K562 (cell line): ENCODE measurements at regions not wholly inside any gene's neighbourhood (a gene's known extent, or its start where the extent isn't known, plus 50 kb on each side); places are given as distances from the start of the nearest gene placed in this dataset.

Source experiments
- ATAC-seq: fragments of 200-7000 bp; cut with Tn5 transposase; 3 replicates; pipeline ENCODE4 v1.9.1; 2020; ENCODE audit warnings: moderate library complexity
- BruUV-seq: library from RNA; stranded (reverse); fragments of 400-500 nt; replicated peaks from 2 replicates; lab custom pipeline; 2021; lab: Mats Ljungman, UMichigan
- CTCF ChIA-PET: fragments of 300-600 bp; formaldehyde crosslinking; extraction: SDS; loops from one replicate; lab custom pipeline; 2021; ENCODE audit warnings: low intra/inter-chr PET ratio; lab: Yijun Ruan, JAX
- POLR2A ChIA-PET: fragments of 300-600, 350-650 bp; sonication (Branson Sonifier 250); formaldehyde crosslinking; extraction: SDS; loops from one replicate; lab custom pipeline; 2021; ENCODE audit warnings: antibody characterized with exemption, inconsistent platforms; lab: Yijun Ruan, JAX
- DNase-seq, 4 experiments: peaks; one replicate each; pipeline versions ENCODE4 v3.0.0 to v3.0.0-alpha.2; 2011 to 2018; ENCODE audit warnings: low spot score in 3 of 4, mixed read lengths in 3 of 4; ENCODE audit errors: extremely low read depth in 1 of 4
- FAIRE-seq: peaks from 2 replicates; lab custom pipeline; 2011; peaks lifted over from hg19 to GRCh38; lab: Jason Lieb, UNC
- H2AFZ ChIP-seq: 2 replicates; pipeline ENCODE4 v1.6.0; 2011; ENCODE audit warnings: low read depth, low read length, control low read depth, inconsistent platforms
- H3K27ac ChIP-seq: fragments of 200-600 bp; 3 replicates; pipeline ENCODE4 v1.8.0; 2011; ENCODE audit warnings: low read depth, mild to moderate bottlenecking, control low read depth, inconsistent platforms, low read length, moderate library complexity, mixed read lengths; ENCODE audit errors: extremely low read depth
- H3K27me3 ChIP-seq, 2 experiments: fragments of 300-600 bp in 1 of 2; 2 replicates in 1 of 2; 3 replicates in 1 of 2; pipeline versions ENCODE4 v1.6.0 to v1.8.0; 2011; ENCODE audit warnings: inconsistent platforms in 2 of 2, low read length in 2 of 2, mild to moderate bottlenecking in 1 of 2, mixed read lengths in 1 of 2, moderate library complexity in 1 of 2; ENCODE audit not compliant: control insufficient read depth in 2 of 2, insufficient read depth in 2 of 2
- H3K36me3 ChIP-seq: fragments of 300-600 bp; 3 replicates; pipeline ENCODE4 v1.8.0; 2011; ENCODE audit warnings: mild to moderate bottlenecking, low read length, inconsistent platforms; ENCODE audit not compliant: control insufficient read depth, insufficient read depth
- H3K4me1 ChIP-seq, 2 experiments: fragments of 200-600 bp in 1 of 2; replicated peaks in 1 of 2; 2 replicates in 1 of 2; 3 replicates in 1 of 2; pipeline versions ENCODE4 v1.5.1 to v1.8.0; 2011; ENCODE audit warnings: inconsistent platforms in 2 of 2, low read length in 2 of 2, mild to moderate bottlenecking in 1 of 2, mixed read lengths in 1 of 2, moderate library complexity in 1 of 2; ENCODE audit not compliant: control insufficient read depth in 2 of 2, insufficient read depth in 2 of 2
- H3K4me2 ChIP-seq: 2 replicates; pipeline ENCODE4 v1.6.1; 2011; ENCODE audit warnings: low read length, control low read depth, inconsistent platforms, mixed read lengths; ENCODE audit not compliant: insufficient read depth
- H3K4me3 ChIP-seq: fragments of 200-600 bp; sonication (generic), shearing (Covaris generic); 2 replicates; pipeline ENCODE4 v1.5.1; 2016; ENCODE audit warnings: control low read depth, inconsistent platforms
- H3K79me2 ChIP-seq: fragments of 200-600 bp; 3 replicates; pipeline ENCODE4 v1.8.0; 2011; ENCODE audit warnings: low read length, inconsistent platforms; ENCODE audit not compliant: control insufficient read depth, insufficient read depth
- H3K9ac ChIP-seq, 2 experiments: 2 replicates each; pipeline versions ENCODE4 v1.6.0 to v1.6.1; 2011; ENCODE audit warnings: low read depth in 2 of 2, low read length in 2 of 2, control low read depth in 1 of 2, inconsistent platforms in 1 of 2, mild to moderate bottlenecking in 1 of 2, mixed read lengths in 1 of 2; ENCODE audit not compliant: insufficient read depth in 1 of 2
- H3K9me1 ChIP-seq: one replicate; pipeline ENCODE4 v1.6.0; 2011; ENCODE audit warnings: inconsistent platforms, mild to moderate bottlenecking, low read length, moderate library complexity; ENCODE audit not compliant: control insufficient read depth, insufficient read depth
- H3K9me3 ChIP-seq: replicated peaks from 2 replicates; pipeline ENCODE4 v1.5.1; 2011; ENCODE audit warnings: low read depth, low read length, inconsistent platforms; ENCODE audit not compliant: control insufficient read depth, insufficient read depth
- H4K20me1 ChIP-seq: replicated peaks from 2 replicates; pipeline ENCODE4 v1.6.1; 2011; ENCODE audit warnings: low read length, inconsistent platforms, mixed read lengths; ENCODE audit not compliant: control insufficient read depth, insufficient read depth
- HCFC1 ChIP-seq: IDR thresholded peaks from 2 replicates; pipeline ENCODE4 v1.6.1; 2012; ENCODE audit warnings: low read depth, low read length, improper control_type of control experiment
- HDAC1 ChIP-seq, 2 experiments: fragments of 450-650 bp; IDR thresholded peaks; 2 replicates each; pipeline ENCODE4 v1.6.1; 2016 to 2017; ENCODE audit warnings: inconsistent platforms in 1 of 2, mild to moderate bottlenecking in 1 of 2, moderate library complexity in 1 of 2
- NR2C2 ChIP-seq, 2 experiments: fragments of 200-800 bp in 1 of 2; sonication (Bioruptor generic) in 1 of 2; sonication (generic) in 1 of 2; formaldehyde crosslinking in 1 of 2; IDR thresholded peaks; 2 replicates each; pipeline versions ENCODE4 v1.6.1 to v1.8.0; 2016 to 2022; ENCODE audit warnings: mild to moderate bottlenecking in 1 of 2, missing compliant biosample characterization in 1 of 2, missing genetic modification characterization in 1 of 2, missing genetic modification reagents in 1 of 2
- SNIP1 ChIP-seq: fragments of 450-650 bp; IDR thresholded peaks from 2 replicates; pipeline ENCODE4 v1.7.1; 2017; ENCODE audit warnings: low read depth, mild to moderate bottlenecking
- WGBS: fragments of 100-300 bp; shearing (Covaris generic); methylation state at CpG from one replicate; pipeline ENCODE4 v1.1.6; 2016; ENCODE audit warnings: low coverage, mixed read lengths; ENCODE audit not compliant: insufficient coverage; ENCODE audit errors: missing lambda C conversion rate; 5-methylcytosine and 5-hydroxymethylcytosine counted together
- in situ Hi-C: fragments of 300-500 bp; cut with MboI; formaldehyde crosslinking; loops from 4 replicates; pipeline ENCODE4 v1.15.0; 2018; ENCODE audit warnings: inconsistent platforms, mixed read lengths
- intact Hi-C: fragments of 100-400 bp; cut with micrococcal nuclease; formaldehyde crosslinking; loops from 2 replicates; pipeline ENCODE4 v1.14.2; 2022

- TF ChIP-seq HDAC1 (IDR thresholded peaks at IDR 0.05) (no peak), SNIP1 (no peak)
Observed at GRCh38 chr5:90112033-90112692, 297.4 kb downstream of the CETN3 start (continued).

- ChIA-PET CTCF (no interaction called here), POLR2A (no interaction called here)
- no peaks in the 10 kb centered on the region for H3K27me3 ChIP-seq
- H3K4me1 ChIP-seq: no peaks in the 10 kb centered on the region
- ATAC-seq: no peak
- in situ Hi-C loops (no loop called here), intact Hi-C loops (no loop called here)
- H4K20me1 ChIP-seq: no peaks in the 10 kb centered on the region
- no peak overlapping the region for H2AFZ ChIP-seq
- DNase-seq: no peak
- H3K4me2 ChIP-seq: no peak overlapping the region
- TF ChIP-seq NR2C2 (CRISPR knock-in tag; IDR thresholded peaks at IDR 0.05) (no peak), NR2C2 (tag; IDR thresholded peaks at IDR 0.05) (peak; percentile 37; the same call in 1 of the 2 replicates), HCFC1 (no peak)
- no TSS peak for BruUV-seq
- no peak for FAIRE-seq
- H3K27ac ChIP-seq: no peak overlapping the region
- 0% methylated on average over 10 of the region's 10 CpGs for WGBS
- H3K9ac ChIP-seq: no peak overlapping the region
- H3K4me3 ChIP-seq: no peak overlapping the region
- H3K9me3 ChIP-seq: no peaks in the 10 kb centered on the region
- H3K36me3 ChIP-seq: no peaks in the 10 kb centered on the region
- no peaks in the 10 kb centered on the region for H3K9me1 ChIP-seq
- H3K79me2 ChIP-seq: no peaks in the 10 kb centered on the region
Observed at GRCh38 chr5:90111364-90112032, 298.1 kb downstream of the CETN3 start.
